SK-N-MC (cell line): ENCODE measurements at regions not wholly inside any gene's neighbourhood (a gene's known extent, or its start where the extent isn't known, plus 50 kb on each side); places are given as distances from the start of the nearest gene placed in this dataset.

Experiments used
- EZH2 ChIP-seq: fragments of 200-600 bp; sonication (generic); IDR thresholded peaks from one replicate; pipeline ENCODE4 v1.6.1; 2017; ENCODE audit warnings: antibody characterized with exemption
- FOXP2 ChIP-seq: optimal IDR thresholded peaks from 2 replicates; pipeline ENCODE3; 2011; ENCODE audit warnings: mild to moderate bottlenecking, moderate library complexity; ENCODE audit not compliant: insufficient read depth; ENCODE audit errors: extremely low read length, control extremely low read depth
- POLR2AphosphoS5 ChIP-seq: IDR thresholded peaks from 2 replicates; pipeline ENCODE4 v1.6.1; 2012; ENCODE audit warnings: mild to moderate bottlenecking, low read depth, low read length, borderline replicate concordance

- no peak for TF ChIP-seq EZH2
- no peak for TF ChIP-seq POLR2AphosphoS5
- no peak for TF ChIP-seq FOXP2
These were observed 746.6 kb upstream of the DDX18 start for GRCh38 chr2:117067900-117068299.
